DND-41 (cell line): ENCODE measurements at regions not wholly inside any gene's neighbourhood (a gene's known extent, or its start where the extent isn't known, plus 50 kb on each side); places are given as distances from the start of the nearest gene placed in this dataset.

Source experiments
- ATAC-seq: fragments of 200-7000 bp; cut with Tn5 transposase; 3 replicates; pipeline ENCODE4 v1.9.1; 2021; ENCODE audit warnings: low read depth; ENCODE audit not compliant: insufficient read depth
- DNase-seq: peaks from one replicate; pipeline ENCODE4 v3.0.0-alpha.2; 2020
- H2AFZ ChIP-seq: 2 replicates; pipeline ENCODE4 v1.6.0; 2012; ENCODE audit warnings: low read depth, low read length
- H3K27ac ChIP-seq: 2 replicates; pipeline ENCODE4 v1.5.1; 2012; ENCODE audit warnings: low read length, inconsistent platforms
- H3K27me3 ChIP-seq: fragments of 200-600 bp; sonication (generic); 2 replicates; pipeline ENCODE4 v1.6.0; 2012; ENCODE audit warnings: low read length, mild to moderate bottlenecking, inconsistent platforms; ENCODE audit not compliant: insufficient read depth, poor library complexity
- H3K36me3 ChIP-seq: 2 replicates; pipeline ENCODE4 v1.5.1; 2012; ENCODE audit warnings: low read length, inconsistent platforms; ENCODE audit not compliant: insufficient read depth
- H3K4me1 ChIP-seq: 2 replicates; pipeline ENCODE4 v1.5.1; 2012; ENCODE audit warnings: mild to moderate bottlenecking, low read length; ENCODE audit not compliant: insufficient read depth
- H3K4me2 ChIP-seq: 2 replicates; pipeline ENCODE4 v1.6.0; 2012; ENCODE audit warnings: mild to moderate bottlenecking, moderate library complexity, low read length, inconsistent platforms; ENCODE audit not compliant: insufficient read depth
- H3K4me3 ChIP-seq, 2 experiments: fragments of 200-600 bp in 1 of 2; shearing (Covaris generic) in 1 of 2; 2 replicates each; pipeline ENCODE4 v1.5.1; 2012 to 2016; ENCODE audit warnings: inconsistent platforms in 2 of 2, low read length in 2 of 2, mild to moderate bottlenecking in 2 of 2, low read depth in 1 of 2, moderate library complexity in 1 of 2
- H3K79me2 ChIP-seq: 2 replicates; pipeline ENCODE4 v1.6.0; 2012; ENCODE audit warnings: low read length, inconsistent platforms; ENCODE audit not compliant: insufficient read depth
- H3K9ac ChIP-seq: 2 replicates; pipeline ENCODE4 v1.6.0; 2012; ENCODE audit warnings: low read depth, mild to moderate bottlenecking, inconsistent platforms, low read length, moderate library complexity
- H3K9me3 ChIP-seq: 2 replicates; pipeline ENCODE4 v1.5.1; 2012; ENCODE audit warnings: low read length, moderate library complexity, mild to moderate bottlenecking, inconsistent platforms; ENCODE audit not compliant: insufficient read depth, severe bottlenecking
- H4K20me1 ChIP-seq: 2 replicates; pipeline ENCODE4 v1.6.0; 2012; ENCODE audit warnings: low read length; ENCODE audit not compliant: insufficient read depth
- CTCF ChIP-seq: IDR thresholded peaks from 2 replicates; pipeline ENCODE4 v1.5.1; 2012; ENCODE audit warnings: borderline replicate concordance, low read length, moderate library complexity, mild to moderate bottlenecking; ENCODE audit not compliant: poor library complexity, severe bottlenecking; ENCODE audit errors: extremely low read depth
- EZH2 ChIP-seq: IDR thresholded peaks from 3 replicates; pipeline ENCODE4 v1.6.1; 2012; ENCODE audit warnings: borderline replicate concordance, low read depth, mild to moderate bottlenecking, moderate library complexity, low read length, inconsistent platforms; ENCODE audit not compliant: severe bottlenecking

GRCh38 chr6:163937071-163937470, 522.6 kb downstream of the QKI start:
- no peak overlapping the region for H3K4me3 ChIP-seq
- no peak overlapping the region for H3K4me2 ChIP-seq
- H3K79me2 ChIP-seq = no peaks in the 10 kb centered on the region
- ATAC-seq = no peak
- no peak for DNase-seq
- H2AFZ ChIP-seq = no peak overlapping the region
- no peak overlapping the region for H3K27ac ChIP-seq
- TF ChIP-seq EZH2 = no peak
- no peak for TF ChIP-seq CTCF
- H3K4me1 ChIP-seq = no peaks in the 10 kb centered on the region
- no peaks in the 10 kb centered on the region for H3K27me3 ChIP-seq
- H3K9ac ChIP-seq = no peak overlapping the region
- no peaks in the 10 kb centered on the region for H4K20me1 ChIP-seq
- no peaks in the 10 kb centered on the region for H3K36me3 ChIP-seq
- H3K9me3 ChIP-seq = no peaks in the 10 kb centered on the region

GRCh38 chr6:163935158-163935762, 520.7 kb downstream of the QKI start:
- Histone ChIP-seq H3K4me3 (no peak overlapping the region), H2AFZ (no peak overlapping the region), H3K4me1 (no peaks in the 10 kb centered on the region), H3K9ac (no peak overlapping the region), H3K27ac (no peak overlapping the region), H3K9me3 (no peaks in the 10 kb centered on the region), H3K27me3 (no peaks in the 10 kb centered on the region), H3K79me2 (no peaks in the 10 kb centered on the region), H3K36me3 (no peaks in the 10 kb centered on the region), H3K4me2 (no peak overlapping the region), H4K20me1 (no peaks in the 10 kb centered on the region)
- DNase-seq (no peak), ATAC-seq (no peak)
- TF ChIP-seq EZH2 (no peak), CTCF (no peak)

GRCh38 chr6:163930012-163930411, 515.5 kb downstream of the QKI start:
- TF ChIP-seq EZH2 (no peak), CTCF (no peak)
- Histone ChIP-seq H3K4me1 (no peaks in the 10 kb centered on the region), H3K36me3 (no peaks in the 10 kb centered on the region), H3K4me3 (no peak overlapping the region), H3K9ac (no peak overlapping the region), H3K79me2 (no peaks in the 10 kb centered on the region), H4K20me1 (no peaks in the 10 kb centered on the region), H2AFZ (no peak overlapping the region), H3K27ac (no peak overlapping the region), H3K4me2 (no peak overlapping the region), H3K27me3 (no peaks in the 10 kb centered on the region), H3K9me3 (no peaks in the 10 kb centered on the region)
- ATAC-seq (no peak), DNase-seq (no peak)
